HepG2 (cell line): ENCODE measurements at regions not wholly inside any gene's neighbourhood (a gene's known extent, or its start where the extent isn't known, plus 50 kb on each side); places are given as distances from the start of the nearest gene placed in this dataset.

ENCODE experiments used
- ARHGAP35 ChIP-seq: sonication (generic); formaldehyde crosslinking; IDR thresholded peaks from 2 replicates; pipeline ENCODE4 v1.9.0; 2022; ENCODE audit warnings: mild to moderate bottlenecking, inconsistent platforms, moderate library complexity, missing genetic modification reagents, borderline replicate concordance
- BHLHE40 ChIP-seq: IDR thresholded peaks from 2 replicates; pipeline ENCODE4 v1.6.1; 2011; ENCODE audit warnings: low read length, improper control_type of control experiment
- DMAP1 ChIP-seq: IDR thresholded peaks from 2 replicates; pipeline ENCODE4 v1.6.1; 2016
- DMTF1 ChIP-seq: sonication (generic); formaldehyde crosslinking; IDR thresholded peaks from 2 replicates; pipeline ENCODE4 v1.4.0; 2020; ENCODE audit warnings: mild to moderate bottlenecking, missing genetic modification reagents
- FOXA1 ChIP-seq, 2 experiments: fragments of 450-650 bp in 1 of 2; sonication (generic) in 1 of 2; formaldehyde crosslinking in 1 of 2; IDR thresholded peaks; 2 replicates each; pipeline versions ENCODE4 v1.4.0 to v1.6.1; 2016 to 2020; ENCODE audit warnings: missing genetic modification reagents in 1 of 2
- FOXP1 ChIP-seq, 2 experiments: fragments of 450-650 bp in 1 of 2; IDR thresholded peaks; 2 replicates each; pipeline ENCODE4 v1.6.1; 2017 to 2018; ENCODE audit warnings: antibody characterized with exemption in 1 of 2
- HHEX ChIP-seq: IDR thresholded peaks from 2 replicates; pipeline ENCODE4 v1.6.1; 2016; ENCODE audit warnings: control low read depth
- HNF1B ChIP-seq: sonication (generic); formaldehyde crosslinking; IDR thresholded peaks from 2 replicates; pipeline ENCODE4 v1.5.1; 2020; ENCODE audit warnings: mild to moderate bottlenecking, moderate library complexity, missing genetic modification reagents
- MTA3 ChIP-seq: sonication (generic); formaldehyde crosslinking; IDR thresholded peaks from 2 replicates; pipeline ENCODE4 v1.4.0; 2020; ENCODE audit warnings: missing genetic modification reagents
- PAXIP1 ChIP-seq: sonication (generic); formaldehyde crosslinking; conservative IDR thresholded peaks from 2 replicates; pipeline ENCODE4 v1.4.0; 2020; ENCODE audit warnings: mild to moderate bottlenecking, missing genetic modification reagents, moderate library complexity
- RORA ChIP-seq: sonication (generic); formaldehyde crosslinking; IDR thresholded peaks from 2 replicates; pipeline ENCODE4 v1.5.0; 2020; ENCODE audit warnings: mild to moderate bottlenecking, missing genetic modification reagents, moderate library complexity
- SIX4 ChIP-seq: sonication (generic); formaldehyde crosslinking; IDR thresholded peaks from 2 replicates; pipeline ENCODE4 v1.4.0; 2020; ENCODE audit warnings: missing genetic modification reagents
- TEAD3 ChIP-seq: optimal IDR thresholded peaks from 2 replicates; pipeline ENCODE3; 2016; ENCODE audit warnings: borderline replicate concordance
- THAP11 ChIP-seq: IDR thresholded peaks from 2 replicates; pipeline ENCODE4 v1.6.1; 2016; ENCODE audit warnings: missing biosample characterization, missing genetic modification reagents
- ZNF143 ChIP-seq: sonication (generic); formaldehyde crosslinking; IDR thresholded peaks from 2 replicates; pipeline ENCODE4 v1.4.0; 2020; ENCODE audit warnings: missing genetic modification reagents
- ZNF234 ChIP-seq: sonication (generic); formaldehyde crosslinking; conservative IDR thresholded peaks from 2 replicates; pipeline ENCODE4 v1.5.1; 2020; ENCODE audit warnings: mild to moderate bottlenecking, missing genetic modification reagents
- ZNF335 ChIP-seq: sonication (generic); formaldehyde crosslinking; IDR thresholded peaks from 2 replicates; pipeline ENCODE4 v1.4.0; 2020; ENCODE audit warnings: missing genetic modification reagents
- ZNF414 ChIP-seq: sonication (generic); formaldehyde crosslinking; IDR thresholded peaks from 2 replicates; pipeline ENCODE4 v1.5.0; 2020; ENCODE audit warnings: missing genetic modification reagents
- ZNF639 ChIP-seq: conservative IDR thresholded peaks from 2 replicates; pipeline ENCODE4 v1.6.1; 2018; ENCODE audit warnings: missing genetic modification reagents
- ZNF747 ChIP-seq: sonication (generic); formaldehyde crosslinking; IDR thresholded peaks from 2 replicates; pipeline ENCODE4 v1.8.1; 2023; ENCODE audit warnings: missing genetic modification reagents, mild to moderate bottlenecking, borderline replicate concordance
- ZNF879 ChIP-seq: sonication (generic); formaldehyde crosslinking; IDR thresholded peaks from 2 replicates; pipeline ENCODE4 v1.8.1; 2023; ENCODE audit warnings: missing genetic modification reagents
- ZSCAN22 ChIP-seq: sonication (generic); formaldehyde crosslinking; IDR thresholded peaks from 2 replicates; pipeline ENCODE4 v1.4.0; 2020; ENCODE audit warnings: mild to moderate bottlenecking, missing genetic modification reagents

- TF ChIP-seq ZNF234 (CRISPR knock-in tag), result no peak
- TF ChIP-seq MTA3 (CRISPR knock-in tag), result no peak
- TF ChIP-seq ZNF335, result 0 out of 2 replicates have a peak, but pooled peaks have one; percentile 39
- no peak for TF ChIP-seq ZSCAN22 (CRISPR knock-in tag)
- peak; percentile 71; the same call in 1 of the 2 replicates for TF ChIP-seq HHEX (CRISPR knock-in tag)
- no peak for TF ChIP-seq FOXA1 (IDR thresholded peaks at IDR 0.05)
- peak; percentile 40; the same call in 1 of the 2 replicates for TF ChIP-seq FOXA1 (CRISPR knock-in tag; IDR thresholded peaks at IDR 0.05)
- peak; percentile 90 for TF ChIP-seq PAXIP1 (CRISPR knock-in tag)
- TF ChIP-seq ZNF747 (CRISPR knock-in tag), result no peak
- TF ChIP-seq THAP11 (CRISPR knock-in tag), result peak; percentile 36; the same call in 1 of the 2 replicates
- no peak for TF ChIP-seq DMTF1
- TF ChIP-seq ARHGAP35 (CRISPR knock-in tag), result no peak
- TF ChIP-seq DMAP1 (CRISPR knock-in tag), result no peak
- TF ChIP-seq TEAD3 (CRISPR knock-in tag), result peak; percentile 73
- TF ChIP-seq SIX4, result peak; percentile 74
- no peak for TF ChIP-seq FOXP1 (IDR thresholded peaks at IDR 0.05)
- peak; percentile 94 for TF ChIP-seq FOXP1 (CRISPR knock-in tag; IDR thresholded peaks at IDR 0.05)
- no peak for TF ChIP-seq ZNF143
- no peak for TF ChIP-seq HNF1B (CRISPR knock-in tag)
- no peak for TF ChIP-seq RORA (CRISPR knock-in tag)
- no peak for TF ChIP-seq ZNF639
- no peak for TF ChIP-seq ZNF414
- TF ChIP-seq ZNF879 (CRISPR knock-in tag), result no peak
- TF ChIP-seq BHLHE40, result no peak
Measured at GRCh38 chr2:167816874-167817290, 430.5 kb downstream of the STK39 start (continued).
